ENCODE measurements at regions not wholly inside any gene's neighbourhood (a gene's known extent, or its start where the extent isn't known, plus 50 kb on each side); places are given as distances from the start of the nearest gene placed in this dataset.
"Not testable (repeated sequence)": the region's sequence is repeated elsewhere in the genome, so short reads cannot be mapped to it uniquely, and the experiment has no call there.

DNA sequence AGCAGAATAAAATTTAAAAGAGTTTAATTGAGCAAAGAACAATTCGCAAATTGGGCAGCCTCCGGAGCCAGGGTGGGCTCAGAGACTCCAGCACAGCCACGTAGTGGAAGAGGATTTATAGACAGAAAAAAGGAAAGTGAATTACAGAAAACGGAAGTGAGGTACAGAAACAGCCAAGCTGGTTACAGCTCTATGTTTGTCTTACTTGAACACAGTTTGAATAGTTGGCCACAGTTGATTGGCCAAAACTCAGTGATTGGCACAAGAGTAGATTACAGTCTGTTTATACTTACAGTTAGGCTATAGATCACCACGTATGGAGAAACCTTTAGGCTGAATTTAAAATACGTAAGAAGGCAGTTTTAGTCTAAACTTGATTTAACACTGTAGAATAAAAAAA, 78.8 kb upstream of the NEDD4L start:
- peaks cover 4% of the 10 kb centered on the region for H3K4me1 Mint-ChIP-seq (ENCODE audit: low read depth)
- H3K36me3 Mint-ChIP-seq (ENCODE audit: low read depth) = no peaks in the 10 kb centered on the region
- H3K9me3 Mint-ChIP-seq = no peaks in the 10 kb centered on the region
- no peak overlapping the region for H3K27ac Mint-ChIP-seq
- peaks cover 7% of the 10 kb centered on the region for H3K27me3 Mint-ChIP-seq
- no peak overlapping the region for H3K4me3 Mint-ChIP-seq

DNA sequence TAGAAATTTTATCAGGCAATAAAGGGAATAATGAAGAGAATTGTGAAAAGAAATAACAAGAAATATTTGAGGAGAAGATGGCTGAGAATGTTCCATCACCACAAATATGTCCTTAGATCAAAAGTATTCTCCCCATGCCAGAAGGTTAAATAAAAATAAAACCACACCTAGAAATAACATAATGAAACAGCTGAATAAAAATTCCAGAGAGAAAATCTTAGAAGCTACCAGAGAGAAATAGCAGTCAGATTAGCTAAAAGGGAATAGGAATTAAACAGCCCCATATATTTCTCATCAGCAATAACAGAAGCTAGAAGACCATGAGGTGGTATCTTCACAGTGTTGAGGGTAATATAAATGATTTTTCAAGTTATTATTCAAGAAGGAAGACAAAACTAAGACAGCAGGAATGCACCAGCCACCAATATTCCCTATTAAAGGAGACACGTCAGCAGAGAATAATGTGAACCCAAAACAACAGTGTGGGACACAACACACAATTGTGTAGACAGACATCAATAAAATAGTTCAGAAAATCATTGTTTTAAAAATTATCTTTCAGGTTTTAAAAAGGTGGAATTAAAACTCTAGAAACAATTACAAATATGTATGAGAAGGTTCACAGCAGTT, 82.0 kb upstream of the NEDD4L start:
- H3K36me3 Mint-ChIP-seq (ENCODE audit: low read depth) = no peaks in the 10 kb centered on the region
- H3K9me3 Mint-ChIP-seq = no peaks in the 10 kb centered on the region
- H3K27ac Mint-ChIP-seq = no peak overlapping the region
- H3K4me3 Mint-ChIP-seq = no peak overlapping the region
- peaks cover 9% of the 10 kb centered on the region for H3K27me3 Mint-ChIP-seq
- no peaks in the 10 kb centered on the region for H3K4me1 Mint-ChIP-seq (ENCODE audit: low read depth)

- H3K27ac Mint-ChIP-seq = no peak overlapping the region
- H3K27me3 Mint-ChIP-seq = peaks cover 9% of the 10 kb centered on the region
- no peaks in the 10 kb centered on the region for H3K9me3 Mint-ChIP-seq
- H3K4me3 Mint-ChIP-seq = no peak overlapping the region
- no peaks in the 10 kb centered on the region for H3K4me1 Mint-ChIP-seq (ENCODE audit: low read depth)
- H3K36me3 Mint-ChIP-seq (ENCODE audit: low read depth) = no peaks in the 10 kb centered on the region
Measured at GRCh38 chr18:57961411-57961810, 82.6 kb upstream of the NEDD4L start.

- Mint-ChIP-seq H3K4me3 (no peak overlapping the region), H3K27me3 (peaks cover 9% of the 10 kb centered on the region), H3K27ac (no peak overlapping the region), H3K4me1 (ENCODE audit: low read depth) (no peaks in the 10 kb centered on the region), H3K36me3 (ENCODE audit: low read depth) (no peaks in the 10 kb centered on the region), H3K9me3 (no peaks in the 10 kb centered on the region)
Measured at GRCh38 chr18:57959278-57959677, 84.7 kb upstream of the NEDD4L start.

- Mint-ChIP-seq H3K27ac (no peak overlapping the region), H3K27me3 (peaks cover 9% of the 10 kb centered on the region), H3K9me3 (no peaks in the 10 kb centered on the region)
Measured at GRCh38 chr18:57957210-57957609, 86.8 kb upstream of the NEDD4L start.

GRCh38 chr18:57956491-57956890, 87.5 kb upstream of the NEDD4L start:
- Mint-ChIP-seq H3K36me3 (ENCODE audit: low read depth) (no peaks in the 10 kb centered on the region), H3K9me3 (no peaks in the 10 kb centered on the region), H3K4me1 (ENCODE audit: low read depth) (no peaks in the 10 kb centered on the region), H3K27me3 (peaks cover 9% of the 10 kb centered on the region), H3K27ac (no peak overlapping the region), H3K4me3 (no peak overlapping the region)

More at GRCh38 chr18:57957210-57957609, 86.8 kb upstream of the NEDD4L start:
- Mint-ChIP-seq H3K4me1 (ENCODE audit: low read depth) (no peaks in the 10 kb centered on the region), H3K4me3 (no peak overlapping the region), H3K36me3 (ENCODE audit: low read depth) (no peaks in the 10 kb centered on the region)

GRCh38 chr18:57954935-57955334, 89.1 kb upstream of the NEDD4L start:
- no peaks in the 10 kb centered on the region for H3K4me1 Mint-ChIP-seq (ENCODE audit: low read depth)
- H3K36me3 Mint-ChIP-seq (ENCODE audit: low read depth) = no peaks in the 10 kb centered on the region
- no peaks in the 10 kb centered on the region for H3K27me3 Mint-ChIP-seq
- no peak overlapping the region for H3K27ac Mint-ChIP-seq
- no peak overlapping the region for H3K4me3 Mint-ChIP-seq
- H3K9me3 Mint-ChIP-seq = no peaks in the 10 kb centered on the region

- H3K9me3 Mint-ChIP-seq = no peaks in the 10 kb centered on the region
- no peaks in the 10 kb centered on the region for H3K4me1 Mint-ChIP-seq (ENCODE audit: low read depth)
- no peak overlapping the region for H3K4me3 Mint-ChIP-seq
- no peak overlapping the region for H3K27ac Mint-ChIP-seq
- H3K27me3 Mint-ChIP-seq = no peaks in the 10 kb centered on the region
- no peaks in the 10 kb centered on the region for H3K36me3 Mint-ChIP-seq (ENCODE audit: low read depth)
Measured at GRCh38 chr18:57953883-57954282, 90.1 kb upstream of the NEDD4L start.

- H3K9me3 Mint-ChIP-seq = no peaks in the 10 kb centered on the region
- H3K4me3 Mint-ChIP-seq = no peak overlapping the region
- H3K27ac Mint-ChIP-seq = no peak overlapping the region
Measured at GRCh38 chr18:57951999-57952774, 91.8 kb upstream of the NEDD4L start.

GRCh38 chr18:57951117-57951796, 92.8 kb upstream of the NEDD4L start:
- H3K27me3 Mint-ChIP-seq = no peaks in the 10 kb centered on the region
- H3K36me3 Mint-ChIP-seq (ENCODE audit: low read depth) = no peaks in the 10 kb centered on the region
- no peak overlapping the region for H3K27ac Mint-ChIP-seq
- H3K9me3 Mint-ChIP-seq = no peaks in the 10 kb centered on the region
- no peaks in the 10 kb centered on the region for H3K4me1 Mint-ChIP-seq (ENCODE audit: low read depth)
- no peak overlapping the region for H3K4me3 Mint-ChIP-seq

More at GRCh38 chr18:57951999-57952774, 91.8 kb upstream of the NEDD4L start:
- H3K4me1 Mint-ChIP-seq (ENCODE audit: low read depth) = no peaks in the 10 kb centered on the region
- no peaks in the 10 kb centered on the region for H3K27me3 Mint-ChIP-seq
- H3K36me3 Mint-ChIP-seq (ENCODE audit: low read depth) = no peaks in the 10 kb centered on the region

GRCh38 chr18:57950542-57950941, 93.5 kb upstream of the NEDD4L start:
- H3K4me1 Mint-ChIP-seq (ENCODE audit: low read depth) = no peaks in the 10 kb centered on the region
- no peak overlapping the region for H3K27ac Mint-ChIP-seq
- H3K4me3 Mint-ChIP-seq = no peak overlapping the region
- H3K9me3 Mint-ChIP-seq = no peaks in the 10 kb centered on the region
- H3K27me3 Mint-ChIP-seq = no peaks in the 10 kb centered on the region
- no peaks in the 10 kb centered on the region for H3K36me3 Mint-ChIP-seq (ENCODE audit: low read depth)

GRCh38 chr18:57949335-57949734, 94.7 kb upstream of the NEDD4L start:
- not testable (repeated sequence) for H3K36me3 Mint-ChIP-seq (ENCODE audit: low read depth); H3K4me1 Mint-ChIP-seq (ENCODE audit: low read depth); H3K27ac Mint-ChIP-seq; H3K9me3 Mint-ChIP-seq; H3K4me3 Mint-ChIP-seq; H3K27me3 Mint-ChIP-seq

DNA sequence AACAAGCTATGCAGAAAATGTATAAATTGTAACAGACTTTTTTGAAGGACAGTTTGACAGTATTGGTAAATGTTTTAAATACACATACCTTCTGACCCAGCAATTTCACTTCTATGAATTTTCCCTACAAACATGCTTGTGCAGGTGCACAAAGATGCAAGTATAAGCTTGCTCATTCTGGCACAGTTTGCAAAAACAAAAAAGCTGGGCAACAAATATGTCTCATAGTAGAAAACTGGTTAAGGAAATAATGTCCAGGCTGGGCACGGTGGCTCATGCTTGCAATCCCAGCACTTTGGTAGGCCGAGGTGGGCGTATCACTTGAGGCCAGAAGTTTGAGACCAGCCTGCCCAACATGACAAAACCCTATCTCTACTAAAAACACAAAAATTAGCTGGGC, 96.9 kb upstream of the NEDD4L start:
- no peak overlapping the region for H3K27ac Mint-ChIP-seq
- H3K27me3 Mint-ChIP-seq = peaks cover 10% of the 10 kb centered on the region
- no peaks in the 10 kb centered on the region for H3K4me1 Mint-ChIP-seq (ENCODE audit: low read depth)
- no peak overlapping the region for H3K4me3 Mint-ChIP-seq
- no peaks in the 10 kb centered on the region for H3K36me3 Mint-ChIP-seq (ENCODE audit: low read depth)
- no peaks in the 10 kb centered on the region for H3K9me3 Mint-ChIP-seq

DNA sequence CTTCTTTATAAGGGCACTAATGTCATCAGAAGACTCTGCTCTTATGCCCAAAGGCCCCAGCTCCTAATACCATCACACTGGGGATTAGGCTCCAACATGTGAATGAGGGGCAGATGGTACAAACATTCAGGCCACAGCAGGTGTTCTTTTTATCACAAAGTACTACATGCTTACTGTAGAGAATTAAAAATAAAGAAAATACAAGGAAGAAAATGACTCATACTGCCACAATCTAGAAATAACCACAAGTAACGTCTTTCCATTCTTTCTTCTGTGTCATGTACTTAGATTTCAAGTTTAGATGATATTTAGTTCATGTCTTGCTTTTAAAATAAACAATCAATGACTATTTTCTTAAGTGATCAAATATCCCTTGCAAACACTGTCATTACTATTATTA, 100.3 kb upstream of the NEDD4L start:
- Mint-ChIP-seq H3K27me3 (peaks cover 16% of the 10 kb centered on the region), H3K36me3 (ENCODE audit: low read depth) (no peaks in the 10 kb centered on the region), H3K4me3 (no peak overlapping the region), H3K4me1 (ENCODE audit: low read depth) (no peaks in the 10 kb centered on the region), H3K9me3 (no peaks in the 10 kb centered on the region), H3K27ac (no peak overlapping the region)

DNA sequence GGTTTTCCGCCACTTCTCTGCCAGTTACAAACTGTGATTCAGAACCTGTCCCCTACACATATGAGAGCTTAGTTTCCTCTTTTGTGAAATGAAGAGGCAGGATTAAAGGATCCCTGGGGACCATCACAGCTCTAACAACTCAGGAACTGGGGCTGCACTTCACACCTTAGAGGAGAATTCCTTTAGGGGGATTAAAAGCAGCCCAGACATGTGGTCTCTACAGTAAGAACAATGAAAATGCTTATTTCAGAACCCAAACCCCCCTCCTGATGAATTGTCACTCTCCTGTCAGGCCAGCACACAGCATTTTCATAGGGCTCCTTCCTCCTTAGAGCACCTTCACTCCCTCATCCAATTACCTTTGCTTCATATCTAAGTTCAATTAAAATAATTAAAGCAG, 101.5 kb upstream of the NEDD4L start:
- Mint-ChIP-seq H3K36me3 (ENCODE audit: low read depth) (no peaks in the 10 kb centered on the region), H3K4me3 (no peak overlapping the region), H3K27me3 (peaks cover 22% of the 10 kb centered on the region), H3K27ac (no peak overlapping the region), H3K9me3 (no peaks in the 10 kb centered on the region), H3K4me1 (ENCODE audit: low read depth) (no peaks in the 10 kb centered on the region)

Measured in stimulated activated naive CD8-positive, alpha-beta T cell treated with anti-CD3 and anti-CD28 coated beads, Interleukin-15, Interleukin-2, amounts not matched to agents 100 ng/mL and 50 ng/mL, for 24 hours (primary cell).